ENCODE measurements at regions not wholly inside any gene's neighbourhood (a gene's known extent, or its start where the extent isn't known, plus 50 kb on each side); places are given as distances from the start of the nearest gene placed in this dataset.
A peak's percentile ranks its signal among the peaks of the same experiment; 100 is the strongest.

DNA sequence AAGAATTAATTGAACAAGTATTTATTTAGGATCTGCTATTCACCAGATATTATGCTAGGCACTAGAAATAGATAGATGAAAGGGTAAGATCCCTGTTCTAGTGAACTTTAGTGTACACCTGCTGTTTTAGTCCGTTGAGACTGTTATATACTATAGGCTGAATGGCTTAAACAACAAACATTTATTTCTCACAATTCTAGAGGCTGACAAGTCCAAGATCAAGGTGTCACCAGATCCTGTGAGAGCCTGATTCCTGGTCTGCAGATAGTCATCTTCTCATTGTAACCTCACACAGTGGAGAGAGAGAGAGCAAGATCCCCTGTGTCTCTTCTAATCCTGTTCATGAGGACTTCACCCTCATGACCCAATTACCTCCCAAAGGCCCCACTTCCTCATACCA is 281.4 kb upstream of the KCNH8 start:
- no peak overlapping the region for H3K4me3 Mint-ChIP-seq (ENCODE audit: unreplicated experiment)
- no TSS peak for BruUV-seq (replicated peaks)
- DNase-seq (ENCODE audit: unreplicated experiment) = no peak
- CTCF ChIA-PET = no interaction called here
- peaks cover 21% of the 10 kb centered on the region for H3K4me1 Mint-ChIP-seq (ENCODE audit: insufficient read depth, unreplicated experiment)
- no peaks in the 10 kb centered on the region for H3K27me3 Mint-ChIP-seq (ENCODE audit: insufficient read depth, unreplicated experiment)
- TF ChIP-seq, protein P1, sequence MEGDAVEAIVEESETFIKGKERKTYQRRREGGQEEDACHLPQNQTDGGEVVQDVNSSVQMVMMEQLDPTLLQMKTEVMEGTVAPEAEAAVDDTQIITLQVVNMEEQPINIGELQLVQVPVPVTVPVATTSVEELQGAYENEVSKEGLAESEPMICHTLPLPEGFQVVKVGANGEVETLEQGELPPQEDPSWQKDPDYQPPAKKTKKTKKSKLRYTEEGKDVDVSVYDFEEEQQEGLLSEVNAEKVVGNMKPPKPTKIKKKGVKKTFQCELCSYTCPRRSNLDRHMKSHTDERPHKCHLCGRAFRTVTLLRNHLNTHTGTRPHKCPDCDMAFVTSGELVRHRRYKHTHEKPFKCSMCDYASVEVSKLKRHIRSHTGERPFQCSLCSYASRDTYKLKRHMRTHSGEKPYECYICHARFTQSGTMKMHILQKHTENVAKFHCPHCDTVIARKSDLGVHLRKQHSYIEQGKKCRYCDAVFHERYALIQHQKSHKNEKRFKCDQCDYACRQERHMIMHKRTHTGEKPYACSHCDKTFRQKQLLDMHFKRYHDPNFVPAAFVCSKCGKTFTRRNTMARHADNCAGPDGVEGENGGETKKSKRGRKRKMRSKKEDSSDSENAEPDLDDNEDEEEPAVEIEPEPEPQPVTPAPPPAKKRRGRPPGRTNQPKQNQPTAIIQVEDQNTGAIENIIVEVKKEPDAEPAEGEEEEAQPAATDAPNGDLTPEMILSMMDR (IDR thresholded peaks at IDR 0.05; ENCODE audit: unreplicated experiment) = no peak
- no peak overlapping the region for H3K27ac Mint-ChIP-seq (ENCODE audit: low read depth, unreplicated experiment)
- intact Hi-C loops (cut with micrococcal nuclease) = no loop called here
- H3K9me3 Mint-ChIP-seq (ENCODE audit: unreplicated experiment) = no peaks in the 10 kb centered on the region
- POLR2A ChIA-PET = no interaction called here
- H3K36me3 Mint-ChIP-seq (ENCODE audit: insufficient read depth, unreplicated experiment) = no peaks in the 10 kb centered on the region

DNA sequence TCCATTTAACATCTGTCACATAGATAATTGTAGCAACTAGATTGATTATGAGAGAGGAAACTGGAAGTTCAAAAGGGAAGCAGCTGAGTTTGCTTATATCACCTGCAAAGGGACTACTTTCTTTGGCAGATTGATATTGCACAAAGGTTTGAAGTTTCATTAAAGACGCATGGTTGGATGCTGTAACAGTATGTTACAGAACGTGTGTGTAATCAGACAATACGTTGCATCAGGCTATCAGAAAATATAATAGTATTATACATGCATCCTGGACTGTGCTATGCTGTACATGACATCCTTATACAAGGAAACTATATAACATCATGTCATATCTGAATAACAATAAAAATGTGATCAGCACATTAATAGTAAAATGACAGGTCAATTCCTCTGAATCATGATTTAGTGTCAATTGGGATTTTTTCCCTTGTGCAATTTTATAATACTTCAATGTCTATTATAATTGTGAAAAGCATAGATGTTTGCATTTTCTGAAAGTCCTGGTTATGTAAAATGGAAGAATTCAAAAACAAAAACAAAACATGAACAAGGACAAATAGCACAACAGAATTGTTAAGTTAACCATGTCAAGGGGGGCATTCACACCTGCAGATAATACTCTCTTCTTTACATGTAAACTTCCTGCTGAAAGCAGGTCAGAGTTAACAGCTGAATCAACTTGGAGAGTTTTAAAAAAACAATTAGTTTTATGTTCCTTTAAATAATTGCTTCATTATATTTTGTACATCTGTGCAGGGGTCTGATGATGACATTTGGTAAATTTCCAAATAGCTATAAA is 283.2 kb upstream of the KCNH8 start:
- intact Hi-C loops (cut with micrococcal nuclease) = no loop called here
- no peaks in the 10 kb centered on the region for H3K27me3 Mint-ChIP-seq (ENCODE audit: insufficient read depth, unreplicated experiment)
- ChIA-PET POLR2A (interaction anchor here (0.6 kb wide), 1 partner anchor 270 kb away, joined by 3 read pairs; no protein-coding TSS in a partner anchor), CTCF (no interaction called here)
- H3K4me1 Mint-ChIP-seq (ENCODE audit: insufficient read depth, unreplicated experiment) = peaks cover 19% of the 10 kb centered on the region
- H3K9me3 Mint-ChIP-seq (ENCODE audit: unreplicated experiment) = no peaks in the 10 kb centered on the region
- no peak overlapping the region for H3K4me3 Mint-ChIP-seq (ENCODE audit: unreplicated experiment)
- no TSS peak for BruUV-seq (replicated peaks)
- TF ChIP-seq, protein P1 (IDR thresholded peaks at IDR 0.05; ENCODE audit: unreplicated experiment) = no peak
- H3K27ac Mint-ChIP-seq (ENCODE audit: low read depth, unreplicated experiment) = no peak overlapping the region
- DNase-seq (ENCODE audit: unreplicated experiment) = peak; percentile 16
- H3K36me3 Mint-ChIP-seq (ENCODE audit: insufficient read depth, unreplicated experiment) = no peaks in the 10 kb centered on the region

DNA sequence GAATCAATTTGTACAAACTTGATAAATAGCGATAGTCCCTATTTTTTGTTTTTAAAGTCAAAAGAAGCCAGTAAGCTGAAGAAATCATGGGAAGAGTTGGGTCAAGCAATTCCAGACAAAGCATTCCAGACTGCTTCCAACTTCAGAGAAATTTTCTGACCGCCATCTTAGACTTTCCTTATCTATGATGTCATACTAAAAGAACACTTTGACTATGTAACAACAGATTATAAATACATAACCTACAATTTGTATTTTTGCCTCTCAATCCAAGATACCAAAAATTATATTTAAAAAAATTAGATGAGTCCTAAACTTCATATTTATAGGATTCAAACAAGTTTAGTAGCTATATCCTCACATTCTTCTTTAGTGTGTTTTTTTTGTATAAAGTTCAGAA is 286.2 kb upstream of the KCNH8 start:
- Mint-ChIP-seq H3K27me3 (ENCODE audit: insufficient read depth, unreplicated experiment) (no peaks in the 10 kb centered on the region), H3K4me1 (ENCODE audit: insufficient read depth, unreplicated experiment) (peaks cover 7% of the 10 kb centered on the region), H3K4me3 (ENCODE audit: unreplicated experiment) (no peak overlapping the region), H3K36me3 (ENCODE audit: insufficient read depth, unreplicated experiment) (no peaks in the 10 kb centered on the region), H3K9me3 (ENCODE audit: unreplicated experiment) (no peaks in the 10 kb centered on the region), H3K27ac (ENCODE audit: low read depth, unreplicated experiment) (peak overlapping the region; percentile 5)
- no peak for DNase-seq (ENCODE audit: unreplicated experiment)
- intact Hi-C loops (cut with micrococcal nuclease) = no loop called here
- no TSS peak for BruUV-seq (replicated peaks)
- POLR2A ChIA-PET = no interaction called here
- CTCF ChIA-PET = interaction anchor here (2.3 kb wide), 1 partner anchor 14 kb away, joined by 11 read pairs; no protein-coding TSS in a partner anchor
- TF ChIP-seq, protein P1 (IDR thresholded peaks at IDR 0.05; ENCODE audit: unreplicated experiment) = no peak

DNA sequence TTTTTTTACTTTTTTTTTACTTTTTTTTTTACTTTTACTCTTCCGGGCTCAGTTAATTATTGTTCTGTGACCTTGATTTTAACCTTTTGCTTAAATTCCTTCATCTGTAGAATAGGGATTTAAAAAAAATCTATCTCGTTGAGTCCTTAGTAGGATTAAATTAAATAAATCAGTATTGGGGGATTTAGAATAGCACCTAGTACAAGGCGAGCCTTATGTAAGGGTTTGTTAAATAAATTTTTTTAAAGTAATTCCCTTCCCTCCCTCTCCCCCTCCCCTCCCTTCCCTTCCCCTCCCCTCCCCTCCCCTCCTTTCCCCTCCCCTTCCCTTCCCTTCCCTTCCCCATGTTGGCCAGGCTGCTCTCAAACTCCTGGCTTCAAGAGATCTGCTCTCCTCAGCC is 287.2 kb upstream of the KCNH8 start:
- no peaks in the 10 kb centered on the region for H3K27me3 Mint-ChIP-seq (ENCODE audit: insufficient read depth, unreplicated experiment)
- TF ChIP-seq, protein P1 (IDR thresholded peaks at IDR 0.05; ENCODE audit: unreplicated experiment) = no peak
- H3K4me1 Mint-ChIP-seq (ENCODE audit: insufficient read depth, unreplicated experiment) = peaks cover 7% of the 10 kb centered on the region
- H3K27ac Mint-ChIP-seq (ENCODE audit: low read depth, unreplicated experiment) = no peak overlapping the region
- peaks cover under 1% of the 10 kb centered on the region for H3K36me3 Mint-ChIP-seq (ENCODE audit: insufficient read depth, unreplicated experiment)
- intact Hi-C loops (cut with micrococcal nuclease) = no loop called here
- POLR2A ChIA-PET = no interaction called here
- BruUV-seq (replicated peaks) = no TSS peak
- H3K9me3 Mint-ChIP-seq (ENCODE audit: unreplicated experiment) = no peaks in the 10 kb centered on the region
- DNase-seq (ENCODE audit: unreplicated experiment) = no peak
- no peak overlapping the region for H3K4me3 Mint-ChIP-seq (ENCODE audit: unreplicated experiment)
- CTCF ChIA-PET = interaction anchor here (0.6 to 0.7 kb wide), 2 partner anchors 454 to 898 kb away, joined by 3 read pairs; no protein-coding TSS in a partner anchor
